Esophagus muscularis mucosa (tissue), 3 donors: ENCODE measurements at regions not wholly inside any gene's neighbourhood (a gene's known extent, or its start where the extent isn't known, plus 50 kb on each side); places are given as distances from the start of the nearest gene placed in this dataset.

Source experiments
- POLR2A ChIP-seq: fragments of 450-650 bp; IDR thresholded peaks from one replicate; pipeline ENCODE4 v1.6.1; 2017; ENCODE audit warnings: antibody characterized with exemption, moderate library complexity, mild to moderate bottlenecking, low read depth
- TF ChIP-seq, protein P1 (sequence below), 3 experiments: fragments of 200-600 bp in 2 of 3; fragments of 450-650 bp in 1 of 3; sonication (generic) in 2 of 3; IDR thresholded peaks; one replicate each; pipeline ENCODE4 v1.5.1; 2017 to 2019; ENCODE audit warnings: antibody characterized with exemption in 3 of 3, mild to moderate bottlenecking in 2 of 3, moderate library complexity in 1 of 3

DNA sequence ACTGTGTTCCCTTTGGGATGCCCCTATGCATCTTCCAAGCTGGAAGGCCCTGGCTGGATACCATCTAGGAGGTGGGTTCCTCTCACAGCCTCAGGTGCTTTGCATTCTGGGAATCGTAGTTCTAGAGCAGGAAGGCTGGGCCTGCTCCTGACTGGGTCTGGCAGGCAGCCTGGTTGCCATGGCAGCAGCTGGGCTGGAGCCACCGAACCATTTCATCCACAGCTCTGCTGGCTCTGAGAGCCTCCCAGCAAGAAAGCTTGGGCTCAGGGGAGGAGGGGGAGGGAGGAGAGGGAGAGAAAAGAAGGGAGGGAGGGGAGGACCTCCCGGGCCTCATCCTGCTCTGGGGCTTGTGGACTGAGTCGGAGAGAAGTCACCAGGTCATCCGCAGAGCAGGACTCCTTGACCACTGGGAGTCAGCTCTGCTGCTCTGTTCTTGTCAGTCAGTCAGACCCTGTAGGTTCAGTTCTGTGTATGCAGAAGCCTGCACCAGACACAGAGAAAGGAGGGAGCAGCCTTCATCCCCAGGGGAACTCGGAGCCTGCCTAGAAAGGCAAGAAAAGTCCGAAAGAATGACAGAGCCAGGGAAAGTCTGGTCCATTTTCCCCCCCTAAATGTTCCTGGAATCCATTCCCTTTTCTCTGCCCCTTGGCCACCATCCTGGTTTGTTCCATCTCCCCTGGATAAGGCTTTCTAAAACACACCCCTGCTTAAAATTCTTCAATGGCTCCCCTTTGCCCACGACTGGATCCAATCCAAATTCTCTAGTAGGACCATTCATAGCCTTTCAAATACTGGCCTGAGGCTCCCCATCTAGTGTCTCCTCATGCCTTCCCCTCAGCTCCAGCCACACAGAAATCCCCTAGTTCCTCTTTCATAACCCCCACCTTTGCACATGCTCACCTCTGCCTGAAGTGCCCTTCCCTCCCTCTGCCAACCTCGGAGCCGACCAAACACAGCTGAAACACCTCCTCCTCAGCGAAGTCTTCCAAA is 65.4 kb upstream of the ARAP3 start:
- TF ChIP-seq, protein P1, sequence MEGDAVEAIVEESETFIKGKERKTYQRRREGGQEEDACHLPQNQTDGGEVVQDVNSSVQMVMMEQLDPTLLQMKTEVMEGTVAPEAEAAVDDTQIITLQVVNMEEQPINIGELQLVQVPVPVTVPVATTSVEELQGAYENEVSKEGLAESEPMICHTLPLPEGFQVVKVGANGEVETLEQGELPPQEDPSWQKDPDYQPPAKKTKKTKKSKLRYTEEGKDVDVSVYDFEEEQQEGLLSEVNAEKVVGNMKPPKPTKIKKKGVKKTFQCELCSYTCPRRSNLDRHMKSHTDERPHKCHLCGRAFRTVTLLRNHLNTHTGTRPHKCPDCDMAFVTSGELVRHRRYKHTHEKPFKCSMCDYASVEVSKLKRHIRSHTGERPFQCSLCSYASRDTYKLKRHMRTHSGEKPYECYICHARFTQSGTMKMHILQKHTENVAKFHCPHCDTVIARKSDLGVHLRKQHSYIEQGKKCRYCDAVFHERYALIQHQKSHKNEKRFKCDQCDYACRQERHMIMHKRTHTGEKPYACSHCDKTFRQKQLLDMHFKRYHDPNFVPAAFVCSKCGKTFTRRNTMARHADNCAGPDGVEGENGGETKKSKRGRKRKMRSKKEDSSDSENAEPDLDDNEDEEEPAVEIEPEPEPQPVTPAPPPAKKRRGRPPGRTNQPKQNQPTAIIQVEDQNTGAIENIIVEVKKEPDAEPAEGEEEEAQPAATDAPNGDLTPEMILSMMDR (IDR thresholded peaks at IDR 0.05): no peak
- no peak for TF ChIP-seq POLR2A
